K562 (cell line): ENCODE measurements at regions not wholly inside any gene's neighbourhood (a gene's known extent, or its start where the extent isn't known, plus 50 kb on each side); places are given as distances from the start of the nearest gene placed in this dataset.

Experiments
- BMI1 ChIP-seq: fragments of 150-350 bp; IDR thresholded peaks from 2 replicates; pipeline ENCODE4 v1.6.1; 2014; ENCODE audit warnings: low read length
- CBFB ChIP-seq: sonication (generic); formaldehyde crosslinking; IDR thresholded peaks from 2 replicates; pipeline ENCODE4 v1.4.0; 2020; ENCODE audit warnings: mild to moderate bottlenecking, missing genetic modification reagents
- DEAF1 ChIP-seq: fragments of 450-650 bp; formaldehyde crosslinking; IDR thresholded peaks from 2 replicates; pipeline ENCODE4 v1.4.0; 2020; ENCODE audit warnings: mild to moderate bottlenecking, moderate library complexity
- MGA ChIP-seq: fragments of 450-650 bp; IDR thresholded peaks from 2 replicates; pipeline ENCODE4 v1.6.1; 2016; ENCODE audit warnings: mild to moderate bottlenecking, moderate library complexity
- MITF ChIP-seq: IDR thresholded peaks from 2 replicates; pipeline ENCODE4 v1.6.1; 2014; ENCODE audit warnings: antibody characterized with exemption
- RBM34 ChIP-seq: fragments of 200-400 bp; formaldehyde crosslinking; IDR thresholded peaks from 2 replicates; pipeline ENCODE4 v1.6.1; 2018; ENCODE audit warnings: low read length, borderline replicate concordance; ENCODE audit not compliant: insufficient read depth
- RFX1 ChIP-seq: fragments of 450-650 bp; IDR thresholded peaks from 2 replicates; pipeline ENCODE4 v1.6.1; 2016; ENCODE audit warnings: mild to moderate bottlenecking, moderate library complexity
- SRSF9 ChIP-seq: fragments of 200-400 bp; formaldehyde crosslinking; IDR thresholded peaks from 2 replicates; pipeline ENCODE4 v1.6.1; 2017; ENCODE audit warnings: low read depth, low read length, borderline replicate concordance
- TRIM24 ChIP-seq, 2 experiments: fragments of 450-650 bp; IDR thresholded peaks; 2 replicates each; pipeline ENCODE4 v1.6.1; 2016
- TRIM28 ChIP-seq: fragments of 450-650 bp; IDR thresholded peaks from 2 replicates; pipeline ENCODE4 v1.6.1; 2017
- ZNF280B ChIP-seq: fragments of 250-450 bp; sonication (Bioruptor Pico); IDR thresholded peaks from 2 replicates; pipeline ENCODE4 v1.5.1; 2021; ENCODE audit warnings: mild to moderate bottlenecking
- ZNF282 ChIP-seq: sonication (generic); formaldehyde crosslinking; IDR thresholded peaks from 2 replicates; pipeline ENCODE4 v1.8.1; 2023; ENCODE audit warnings: missing genetic modification reagents
- ZNF589 ChIP-seq: fragments of 200-800 bp; sonication (Bioruptor generic); IDR thresholded peaks from 2 replicates; pipeline ENCODE4 v1.6.1; 2016; ENCODE audit warnings: low read depth, missing genetic modification characterization, missing compliant biosample characterization

- TF ChIP-seq ZNF282 (no peak), ZNF280B (CRISPR knock-in tag) (0 out of 2 replicates have a peak, but pooled peaks have one; percentile 40), RFX1 (no peak), BMI1 (no peak), ZNF589 (CRISPR knock-in tag) (no peak), MITF (no peak), MGA (no peak), CBFB (no peak), RBM34 (no peak), SRSF9 (no peak), TRIM24 (IDR thresholded peaks at IDR 0.05) (peak in 1 of 2 experiments; percentile 66; a peak in 2 of 4 replicates), TRIM28 (peak; percentile 87), DEAF1 (CRISPR knock-in tag) (no peak)
Measured at GRCh38 chr11:91960770-91961169, 263.8 kb upstream of the FAT3 start (continued).
